ENCODE measurements at regions not wholly inside any gene's neighbourhood (a gene's known extent, or its start where the extent isn't known, plus 50 kb on each side); places are given as distances from the start of the nearest gene placed in this dataset.

GRCh38 chr12:4112290-4112689, 161.3 kb upstream of the CCND2 start (continued):
- TF ChIP-seq SP1 (IDR thresholded peaks at IDR 0.05; ENCODE audit: low read depth, low read length), result no peak
- no peak for TF ChIP-seq FOXK2 (IDR thresholded peaks at IDR 0.05)
- no peak for TF ChIP-seq ZBTB40 (IDR thresholded peaks at IDR 0.05; ENCODE audit: borderline replicate concordance)
- no peak for TF ChIP-seq NRF1 (conservative IDR thresholded peaks at IDR 0.05; ENCODE audit: low read depth, low read length)
- no peak for TF ChIP-seq CHD2 (IDR thresholded peaks at IDR 0.05; ENCODE audit: borderline replicate concordance, low read depth, low read length)
- TF ChIP-seq GATAD2B (conservative IDR thresholded peaks at IDR 0.05; ENCODE audit: low read depth), result no peak
- no peak for TF ChIP-seq TBL1XR1 (IDR thresholded peaks at IDR 0.05; ENCODE audit: low read depth, low read length)
- TF ChIP-seq SUZ12 (IDR thresholded peaks at IDR 0.05; ENCODE audit: unreplicated experiment), result no peak
- peak; percentile 58 for TF ChIP-seq TCF7 (IDR thresholded peaks at IDR 0.05; ENCODE audit: borderline replicate concordance)
- no peak for TF ChIP-seq SUPT20H (IDR thresholded peaks at IDR 0.05; ENCODE audit: borderline replicate concordance, control insufficient read depth, low read depth, low read length)
- peak; percentile 55; the same call in 1 of the 2 replicates for TF ChIP-seq ZBED1 (IDR thresholded peaks at IDR 0.05; ENCODE audit: borderline replicate concordance)
- TF ChIP-seq BCL3 (IDR thresholded peaks at IDR 0.05; ENCODE audit: borderline replicate concordance, insufficient read depth, low read depth, low read length, poor library complexity, severe bottlenecking), result no peak
